ENCODE measurements at regions not wholly inside any gene's neighbourhood (a gene's known extent, or its start where the extent isn't known, plus 50 kb on each side); places are given as distances from the start of the nearest gene placed in this dataset.

- DNase-seq, result no peak
- Histone ChIP-seq H3K4me1 (no peaks in the 10 kb centered on the region), H3K36me3 (no peaks in the 10 kb centered on the region), H3K9me3 (peaks cover 0 to 13% (median 2%) of the 10 kb centered on the region in 8 donors), H3K27me3 (replicated peaks in 1 of 7) (no peaks in the 10 kb centered on the region), H3K4me3 (no peak overlapping the region), H3K27ac (no peak overlapping the region)
- TF ChIP-seq POLR2AphosphoS5 (IDR thresholded peaks at IDR 0.05) (no peak), POLR2A (IDR thresholded peaks at IDR 0.05) (no peak), CTCF (IDR thresholded peaks at IDR 0.05 in 8 of 11, conservative IDR thresholded peaks at IDR 0.05 in 3 of 11) (no peak)
- intact Hi-C loops (cut with DNase I; ENCODE audit: low total_unique reads), result no loop called here
- WGBS, 5 donors, result 71 to 90% (median 75%) methylated on average over 1 of the region's 1 CpG
Measured at GRCh38 chr1:69414574-69414973, 153.1 kb upstream of the LRRC7 start.

- Histone ChIP-seq H3K9me3 (peaks cover 0 to 11% (median 0%) of the 10 kb centered on the region in 8 donors), H3K36me3 (no peaks in the 10 kb centered on the region), H3K27me3 (replicated peaks in 1 of 7) (no peaks in the 10 kb centered on the region), H3K27ac (no peak overlapping the region), H3K4me1 (no peaks in the 10 kb centered on the region), H3K4me3 (no peak overlapping the region)
- DNase-seq, result no peak
- intact Hi-C loops (cut with DNase I; ENCODE audit: low total_unique reads), result no loop called here
- WGBS, 5 donors, result 52 to 82% (median 72%) methylated on average over 2 of the region's 2 CpGs
- TF ChIP-seq CTCF (IDR thresholded peaks at IDR 0.05 in 8 of 11, conservative IDR thresholded peaks at IDR 0.05 in 3 of 11) (no peak), POLR2AphosphoS5 (IDR thresholded peaks at IDR 0.05) (no peak), POLR2A (IDR thresholded peaks at IDR 0.05) (no peak)
Measured at GRCh38 chr1:69421286-69421685, 146.4 kb upstream of the LRRC7 start.

- H3K27me3 ChIP-seq (replicated peaks in 1 of 7), result no peaks in the 10 kb centered on the region
- H3K4me1 ChIP-seq, result no peaks in the 10 kb centered on the region
- no peak overlapping the region for H3K4me3 ChIP-seq
- DNase-seq, result no peak
- no peak for TF ChIP-seq POLR2A (IDR thresholded peaks at IDR 0.05)
- no peak for TF ChIP-seq POLR2AphosphoS5 (IDR thresholded peaks at IDR 0.05)
- no peak for TF ChIP-seq CTCF (IDR thresholded peaks at IDR 0.05 in 8 of 11, conservative IDR thresholded peaks at IDR 0.05 in 3 of 11)
- intact Hi-C loops (cut with DNase I; ENCODE audit: low total_unique reads), result no loop called here
- no peaks in the 10 kb centered on the region for H3K36me3 ChIP-seq
- no peaks in the 10 kb centered on the region for H3K9me3 ChIP-seq
- no peak overlapping the region for H3K27ac ChIP-seq
Measured at GRCh38 chr1:69425871-69426270, 141.9 kb upstream of the LRRC7 start.

DNA sequence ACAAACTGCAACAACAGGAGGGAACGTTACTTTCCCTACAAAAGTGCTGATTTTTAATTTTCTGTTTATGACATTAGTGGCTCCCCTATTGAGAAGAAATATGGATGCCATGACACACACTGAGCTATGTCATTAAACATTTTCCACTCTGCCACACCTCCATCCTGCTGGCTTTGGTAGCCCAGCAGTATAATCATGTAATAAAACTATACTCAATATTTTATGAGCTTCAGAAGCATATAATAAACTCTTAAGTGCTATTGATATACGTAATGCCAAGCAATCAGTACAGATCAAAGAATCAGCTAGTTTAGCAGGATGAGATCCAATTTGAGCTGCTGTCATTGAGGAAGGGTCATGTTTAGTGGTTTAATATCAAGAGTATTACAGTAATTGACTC lies 141.3 kb upstream of the LRRC7 start:
- H3K27me3 ChIP-seq (replicated peaks in 1 of 7), result no peaks in the 10 kb centered on the region

More for the DNA sequence above, 141.3 kb upstream of the LRRC7 start:
- Histone ChIP-seq H3K4me3 (no peak overlapping the region), H3K4me1 (no peaks in the 10 kb centered on the region), H3K27ac (no peak overlapping the region), H3K9me3 (no peaks in the 10 kb centered on the region), H3K36me3 (no peaks in the 10 kb centered on the region)
- no peak for DNase-seq
- TF ChIP-seq POLR2AphosphoS5 (IDR thresholded peaks at IDR 0.05), result no peak
- TF ChIP-seq CTCF (IDR thresholded peaks at IDR 0.05 in 8 of 11, conservative IDR thresholded peaks at IDR 0.05 in 3 of 11), result no peak
- TF ChIP-seq POLR2A (IDR thresholded peaks at IDR 0.05), result no peak
- intact Hi-C loops (cut with DNase I; ENCODE audit: low total_unique reads), result no loop called here
- WGBS, 5 donors, result 70 to 79% (median 76%) methylated on average over 2 of the region's 2 CpGs
